ENCODE measurements at regions not wholly inside any gene's neighbourhood (a gene's known extent, or its start where the extent isn't known, plus 50 kb on each side); places are given as distances from the start of the nearest gene placed in this dataset.

- FAIRE-seq (no peak), DNase-seq (ENCODE audit: low read depth in 1 of 2, low spot score in 2 of 2) (no peak)
- Histone ChIP-seq H2BK5ac (ENCODE audit: low read depth, low read length) (no peak overlapping the region), H3K23ac (ENCODE audit: insufficient read length) (no peak overlapping the region), H3K27ac (ENCODE audit: low read depth, low read length) (no peak overlapping the region), H2BK12ac (ENCODE audit: low read depth, low read length) (no peak overlapping the region), H3K4me3 (ENCODE audit: extremely low read depth in 1 of 4, insufficient read depth in 2 of 4, low read depth in 3 of 4, low read length in 4 of 4) (no peak overlapping the region), H3K14ac (ENCODE audit: insufficient read length) (no peak overlapping the region), H2BK20ac (ENCODE audit: low read length) (no peak overlapping the region), H3K18ac (ENCODE audit: extremely low read depth, low read length) (no peak overlapping the region), H4K20me1 (replicated peaks in 1 of 2; ENCODE audit: control insufficient read depth in 1 of 2, insufficient read depth in 2 of 2, low read length in 2 of 2) (no peaks in the 10 kb centered on the region), H2BK15ac (ENCODE audit: low read length) (no peak overlapping the region), H3K79me1 (ENCODE audit: low read depth, low read length) (no peaks in the 10 kb centered on the region), H2AK5ac (ENCODE audit: low read depth, low read length) (no peak overlapping the region), H3K27me3 (replicated peaks in 1 of 4; ENCODE audit: control insufficient read depth in 3 of 4, extremely low read depth in 1 of 4, insufficient read depth in 3 of 4, low read length in 3 of 4) (no peaks in the 10 kb centered on the region), H3K4me2 (ENCODE audit: insufficient read depth in 1 of 2, low read depth in 2 of 2, low read length in 2 of 2) (no peak overlapping the region), H3K9me3 (ENCODE audit: insufficient read depth in 2 of 2, low read depth in 1 of 2, low read length in 1 of 2) (peaks cover 3 to 12% of the 10 kb centered on the region in 2 experiments; a peak in 1 of 4 replicates), H4K8ac (ENCODE audit: extremely low read depth, insufficient read depth, low read length) (no peak overlapping the region), H4K5ac (ENCODE audit: insufficient read length, low read depth, low read length) (no peak overlapping the region), H3K23me2 (ENCODE audit: low read depth, low read length) (no peaks in the 10 kb centered on the region), H4K91ac (replicated peaks; ENCODE audit: insufficient read length, low read length) (no peak overlapping the region), H3K56ac (replicated peaks; ENCODE audit: insufficient read length, low read depth, low read length) (no peak overlapping the region), H3K79me2 (ENCODE audit: control insufficient read depth in 1 of 2, insufficient read depth in 2 of 2, low read length in 2 of 2) (no peaks in the 10 kb centered on the region), H3K4me1 (replicated peaks in 1 of 4; ENCODE audit: control insufficient read depth in 3 of 4, insufficient read depth in 4 of 4, low read length in 3 of 4) (no peaks in the 10 kb centered on the region), H3K4ac (replicated peaks; ENCODE audit: insufficient read length, low read depth, low read length) (no peak overlapping the region), H3K36me3 (ENCODE audit: control insufficient read depth in 2 of 4, insufficient read depth in 4 of 4, low read length in 3 of 4) (no peaks in the 10 kb centered on the region; a peak in 1 of 8 replicates), H2AFZ (ENCODE audit: low read length) (no peak overlapping the region), H3K9ac (replicated peaks in 1 of 4; ENCODE audit: extremely low read depth in 1 of 4, low read depth in 3 of 4, low read length in 3 of 4) (no peak overlapping the region), H2BK120ac (replicated peaks; ENCODE audit: low read depth, low read length) (no peak overlapping the region)
- WGBS, 2 experiments (ENCODE audit: extremely low coverage in 1 of 2, insufficient coverage in 1 of 2, insufficient read length in 1 of 2, insufficient replicate concordance in 2 of 2, low coverage in 1 of 2, low lambda C conversion rate in 2 of 2, missing lambda C conversion rate in 1 of 2) = 93% methylated on average over 2 of the region's 3 CpGs; no CpG with 5 or more reads in 1 of the 2 experiments
- CTCF ChIA-PET (ENCODE audit: partially characterized antibody) = no interaction called here
- POLR2A ChIA-PET (ENCODE audit: partially characterized antibody) = no interaction called here
- TF ChIP-seq TBP (IDR thresholded peaks at IDR 0.05; ENCODE audit: low read depth, low read length) (no peak), KDM5A (IDR thresholded peaks at IDR 0.05; ENCODE audit: low read length) (no peak), SAP30 (IDR thresholded peaks at IDR 0.05; ENCODE audit: insufficient read depth, insufficient replicate concordance, low read length) (no peak), TAF1 (IDR thresholded peaks at IDR 0.05; ENCODE audit: low read depth, low read length) (no peak), SP1 (IDR thresholded peaks at IDR 0.05; ENCODE audit: low read depth, low read length) (no peak), EZH2 (IDR thresholded peaks at IDR 0.05; ENCODE audit: low read depth, low read length, severe bottlenecking) (no peak), JUND (IDR thresholded peaks at IDR 0.05; ENCODE audit: low read length) (no peak)
Measured at GRCh38 chrY:9034217-9034616, 303.0 kb upstream of the TSPY4 start.
